SK-N-MC (cell line): ENCODE measurements at regions not wholly inside any gene's neighbourhood (a gene's known extent, or its start where the extent isn't known, plus 50 kb on each side); places are given as distances from the start of the nearest gene placed in this dataset.

Experiments used
- EZH2 ChIP-seq: fragments of 200-600 bp; sonication (generic); IDR thresholded peaks from one replicate; pipeline ENCODE4 v1.6.1; 2017; ENCODE audit warnings: antibody characterized with exemption
- POLR2AphosphoS5 ChIP-seq: IDR thresholded peaks from 2 replicates; pipeline ENCODE4 v1.6.1; 2012; ENCODE audit warnings: mild to moderate bottlenecking, low read depth, low read length, borderline replicate concordance

GRCh38 chr11:97905671-97906070 is 1115.1 kb upstream of the CNTN5 start:
- TF ChIP-seq POLR2AphosphoS5 = no peak
- no peak for TF ChIP-seq EZH2
